ENCODE measurements at regions not wholly inside any gene's neighbourhood (a gene's known extent, or its start where the extent isn't known, plus 50 kb on each side); places are given as distances from the start of the nearest gene placed in this dataset.

GRCh38 chr11:86185381-86185750 is 59.2 kb upstream of the EED start:
- TF ChIP-seq POLR2A (IDR thresholded peaks at IDR 0.05) = no peak
- no peak for TF ChIP-seq CTCF (IDR thresholded peaks at IDR 0.05)

Data from lower leg skin (tissue), 3 donors.